Epithelial cell of proximal tubule (primary cell): ENCODE measurements at regions not wholly inside any gene's neighbourhood (a gene's known extent, or its start where the extent isn't known, plus 50 kb on each side); places are given as distances from the start of the nearest gene placed in this dataset.
"Not testable (repeated sequence)": the region's sequence is repeated elsewhere in the genome, so short reads cannot be mapped to it uniquely, and the experiment has no call there.

Source experiments
- DNase-seq: peaks from one replicate; pipeline ENCODE4 v3.0.0-alpha.2; 2011; ENCODE audit warnings: low read depth
- H3K4me3 ChIP-seq: 2 replicates; pipeline ENCODE4 v1.5.1; 2011; ENCODE audit warnings: low read depth, mild to moderate bottlenecking, low read length
- TF ChIP-seq, protein P1 (sequence below): conservative IDR thresholded peaks from 2 replicates; pipeline ENCODE4 v1.5.1; 2012; ENCODE audit warnings: low read depth, mild to moderate bottlenecking, low read length

DNA sequence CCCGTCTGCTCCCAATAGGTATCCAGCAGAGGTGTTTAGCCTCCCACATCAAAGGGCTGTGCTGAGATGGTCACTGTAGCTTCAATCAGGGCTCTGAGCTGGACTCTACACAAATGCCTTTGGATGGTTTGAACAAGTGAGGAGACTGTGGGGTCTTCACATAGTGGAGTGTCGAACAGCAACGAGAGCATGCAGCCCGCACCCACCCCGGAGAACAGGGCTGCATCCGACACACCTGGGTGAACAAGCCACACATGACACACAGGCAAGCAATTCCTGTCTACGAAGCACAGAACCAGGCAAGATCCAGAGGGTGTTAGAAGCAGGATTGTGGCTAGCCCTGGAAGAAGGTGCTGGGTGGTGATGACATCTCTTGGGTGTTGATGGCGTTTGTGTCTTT is 58.0 kb upstream of the FGF3 start:
- H3K4me3 ChIP-seq = no peak overlapping the region
- DNase-seq = no peak
- TF ChIP-seq, protein P1, sequence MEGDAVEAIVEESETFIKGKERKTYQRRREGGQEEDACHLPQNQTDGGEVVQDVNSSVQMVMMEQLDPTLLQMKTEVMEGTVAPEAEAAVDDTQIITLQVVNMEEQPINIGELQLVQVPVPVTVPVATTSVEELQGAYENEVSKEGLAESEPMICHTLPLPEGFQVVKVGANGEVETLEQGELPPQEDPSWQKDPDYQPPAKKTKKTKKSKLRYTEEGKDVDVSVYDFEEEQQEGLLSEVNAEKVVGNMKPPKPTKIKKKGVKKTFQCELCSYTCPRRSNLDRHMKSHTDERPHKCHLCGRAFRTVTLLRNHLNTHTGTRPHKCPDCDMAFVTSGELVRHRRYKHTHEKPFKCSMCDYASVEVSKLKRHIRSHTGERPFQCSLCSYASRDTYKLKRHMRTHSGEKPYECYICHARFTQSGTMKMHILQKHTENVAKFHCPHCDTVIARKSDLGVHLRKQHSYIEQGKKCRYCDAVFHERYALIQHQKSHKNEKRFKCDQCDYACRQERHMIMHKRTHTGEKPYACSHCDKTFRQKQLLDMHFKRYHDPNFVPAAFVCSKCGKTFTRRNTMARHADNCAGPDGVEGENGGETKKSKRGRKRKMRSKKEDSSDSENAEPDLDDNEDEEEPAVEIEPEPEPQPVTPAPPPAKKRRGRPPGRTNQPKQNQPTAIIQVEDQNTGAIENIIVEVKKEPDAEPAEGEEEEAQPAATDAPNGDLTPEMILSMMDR = no peak

DNA sequence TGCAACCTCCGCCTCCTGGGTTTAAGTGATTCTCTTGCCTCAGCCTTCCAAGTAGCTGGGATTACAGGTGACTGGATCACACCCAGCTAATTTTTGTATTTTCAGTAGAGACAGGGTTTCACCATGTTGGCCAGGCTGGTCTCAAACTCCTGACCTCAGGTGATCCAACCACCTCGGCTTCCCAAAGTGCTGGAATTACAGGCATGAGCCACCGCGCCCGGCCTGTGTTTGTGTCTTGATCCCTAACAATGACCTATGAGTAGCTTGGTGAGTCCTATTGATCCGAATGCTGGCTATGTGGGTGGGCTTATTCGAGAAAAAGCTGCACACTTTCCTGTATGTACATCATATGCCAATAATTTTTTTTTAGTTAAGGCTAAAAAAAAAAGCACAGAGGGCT is 58.5 kb upstream of the FGF3 start:
- H3K4me3 ChIP-seq, DNase-seq: not testable (repeated sequence)

DNA sequence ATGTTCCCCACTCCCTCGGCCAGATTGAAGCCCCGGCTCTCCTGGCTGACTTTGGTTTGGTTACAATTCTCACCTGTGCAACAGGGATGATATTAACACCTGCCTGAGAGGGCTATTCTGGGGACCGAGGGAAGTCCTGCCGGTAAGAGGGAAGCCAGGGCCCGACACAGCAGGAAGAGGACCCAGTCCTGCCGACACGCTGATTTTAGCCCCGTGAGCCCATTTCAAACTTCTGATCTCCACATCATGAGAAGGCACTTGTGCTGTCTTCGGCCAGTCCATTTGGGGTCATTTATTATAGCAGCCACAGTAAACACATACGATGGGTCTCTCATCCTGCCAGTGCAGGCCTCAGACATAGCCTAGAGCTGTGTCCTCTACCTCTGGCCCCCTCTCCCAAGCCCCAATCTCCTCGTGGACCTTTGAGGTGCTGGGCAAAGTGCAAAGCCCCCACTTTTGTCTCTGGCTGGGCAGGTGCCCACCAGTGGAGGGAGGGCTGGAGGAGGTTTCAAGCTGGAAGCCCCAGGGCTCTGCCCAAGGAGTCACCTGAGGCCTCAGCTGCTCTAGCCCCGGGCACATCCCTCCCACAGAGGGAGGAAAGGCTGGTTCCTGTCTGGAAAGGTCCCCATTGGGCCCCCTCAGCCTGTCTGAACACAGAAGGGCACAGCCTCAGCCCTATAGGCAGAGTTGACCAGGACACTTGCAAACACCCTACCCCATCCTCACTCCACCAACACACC is 59.1 kb upstream of the FGF3 start:
- H3K4me3 ChIP-seq = no peak overlapping the region
- DNase-seq = no peak
- TF ChIP-seq, protein P1 = no peak

DNA sequence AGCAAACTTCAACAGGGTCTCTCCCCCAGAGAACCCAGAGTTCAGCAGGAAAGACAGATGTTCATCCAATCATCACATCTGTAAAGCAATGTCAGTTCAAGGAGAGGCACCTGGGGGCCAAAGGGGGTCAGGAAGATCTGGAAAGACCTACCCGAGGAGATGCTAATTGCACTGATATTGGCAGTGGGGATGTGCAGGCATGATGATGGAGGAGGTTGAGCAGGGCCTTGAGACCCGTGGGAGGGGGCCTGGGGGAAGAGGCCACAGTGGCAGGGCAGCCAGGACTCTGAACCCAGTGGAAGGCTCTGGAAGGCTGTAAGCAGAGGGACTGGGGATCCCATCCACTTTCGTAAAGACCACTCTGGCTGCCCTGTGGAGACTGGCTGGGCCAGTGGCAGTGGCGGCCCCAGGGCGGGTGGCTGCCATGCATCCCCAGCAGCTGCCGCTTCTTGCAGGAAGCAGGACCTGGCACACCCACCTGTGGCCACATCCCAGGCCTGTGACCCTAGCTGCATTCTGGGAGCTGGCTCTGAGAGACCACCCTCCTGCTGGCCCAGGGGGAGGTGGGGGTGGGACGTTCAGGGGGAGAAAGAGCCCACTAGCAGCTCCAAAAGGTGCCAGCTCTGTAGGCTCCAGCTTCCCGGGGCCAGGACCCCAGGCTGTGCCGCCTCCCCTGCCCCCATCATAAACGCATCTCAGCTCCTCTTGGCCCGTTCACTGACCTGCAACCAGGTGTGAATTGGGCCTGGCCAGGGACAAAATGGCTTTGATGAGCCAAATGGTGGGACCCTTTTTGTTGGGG is 59.9 kb upstream of the FGF3 start:
- DNase-seq = no peak
- TF ChIP-seq, protein P1 = no peak
- H3K4me3 ChIP-seq = no peak overlapping the region

DNA sequence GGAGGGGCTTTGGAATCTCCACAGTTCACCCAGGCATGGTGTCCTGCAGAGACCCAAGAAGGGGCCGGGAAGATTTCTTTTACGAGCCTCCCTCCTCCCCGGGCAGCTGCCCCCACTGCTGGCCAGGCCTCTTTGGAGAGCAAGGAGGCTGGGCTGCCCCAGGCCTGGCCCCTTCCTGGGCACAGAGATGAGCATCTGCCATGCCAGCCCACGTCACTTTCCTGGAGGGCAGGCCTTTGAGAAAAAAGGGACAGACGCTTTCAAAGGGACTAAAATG is 60.5 kb upstream of the FGF3 start:
- TF ChIP-seq, protein P1 = no peak
- H3K4me3 ChIP-seq = no peak overlapping the region
- no peak for DNase-seq

DNA sequence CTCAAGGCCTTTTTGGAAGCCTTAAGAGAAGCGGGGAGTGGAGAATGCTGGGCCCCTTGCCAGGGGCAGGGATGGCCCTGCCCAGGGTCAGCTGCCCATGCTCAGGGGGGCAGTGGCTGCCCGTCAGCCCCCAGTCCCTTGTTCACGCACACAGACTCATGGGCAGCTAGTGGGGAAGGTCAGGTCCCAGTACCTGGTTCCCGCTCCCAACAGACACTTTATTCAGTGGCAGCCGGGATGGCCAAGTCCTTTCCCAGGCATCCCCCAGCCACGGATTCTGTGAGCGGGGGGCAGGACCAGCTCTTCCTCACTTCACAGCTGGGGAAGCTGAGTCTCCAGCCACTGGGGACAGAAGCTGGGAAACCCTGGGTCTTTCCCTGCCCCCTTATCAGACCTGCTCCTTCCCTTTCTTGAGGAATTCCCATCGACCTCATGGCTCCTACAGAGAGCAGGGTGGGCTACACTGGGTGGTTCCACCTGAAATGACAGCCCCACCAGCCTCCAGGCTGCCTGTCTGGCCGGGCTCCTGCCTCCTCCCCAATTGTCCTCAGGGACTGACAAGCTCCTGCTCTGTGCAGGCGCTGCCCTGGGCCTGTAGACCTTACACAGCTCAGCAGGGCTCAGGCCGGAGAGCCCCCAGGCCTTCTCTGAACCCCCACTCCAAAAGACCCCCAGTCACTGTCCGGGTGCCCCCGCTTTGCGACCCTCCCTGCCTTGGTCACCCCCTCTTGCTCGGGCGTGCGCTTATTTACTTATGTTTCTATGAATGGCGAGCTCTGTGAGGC is 61.0 kb upstream of the FGF3 start:
- H3K4me3 ChIP-seq = no peak overlapping the region
- DNase-seq = no peak
- TF ChIP-seq, protein P1 = no peak

DNA sequence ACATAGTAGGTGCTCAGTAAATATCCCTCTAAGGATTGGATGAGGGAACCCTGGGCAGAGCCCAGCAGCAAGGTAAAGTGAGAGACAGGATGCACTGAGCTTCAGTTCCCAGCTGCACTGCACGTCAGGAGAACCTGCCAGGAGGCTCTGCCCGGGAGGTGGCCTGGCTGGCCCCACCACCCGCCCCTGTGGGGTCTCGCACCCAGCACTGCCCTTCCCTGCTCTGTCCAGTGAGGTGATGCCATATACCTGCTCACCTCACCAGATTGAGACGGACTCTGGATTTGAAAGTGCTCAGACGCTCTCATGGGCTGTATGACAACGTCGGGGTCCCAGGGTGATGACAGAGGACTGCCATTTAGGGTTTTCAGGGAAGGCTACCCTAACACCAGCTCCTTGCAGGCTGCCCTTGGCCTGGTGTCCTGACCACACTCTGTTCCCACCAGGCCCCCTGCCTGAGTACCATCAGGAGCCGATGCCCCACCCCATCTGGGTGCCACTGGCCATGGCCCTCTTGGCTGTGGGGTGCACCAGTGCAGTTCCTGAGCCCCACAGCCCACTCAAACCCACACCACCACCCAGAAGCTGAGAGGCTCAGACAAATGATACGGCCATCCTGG is 61.7 kb upstream of the FGF3 start:
- no peak for DNase-seq
- TF ChIP-seq, protein P1 = no peak

More for the DNA sequence above, 61.7 kb upstream of the FGF3 start:
- no peak overlapping the region for H3K4me3 ChIP-seq
